HCT116 (cell line): ENCODE measurements at regions not wholly inside any gene's neighbourhood (a gene's known extent, or its start where the extent isn't known, plus 50 kb on each side); places are given as distances from the start of the nearest gene placed in this dataset.

Source experiments
- ATAC-seq: fragments of 200-7000 bp; cut with Tn5 transposase; 2 replicates; pipeline ENCODE4 v1.9.1; 2020; ENCODE audit warnings: mild to moderate bottlenecking, moderate library complexity
- BruUV-seq: library from RNA; stranded (reverse); fragments of 400-500 nt; replicated peaks from 2 replicates; lab custom pipeline; 2021; lab: Mats Ljungman, UMichigan
- CTCF ChIA-PET: fragments of 300-600 bp; sonication (Branson Sonifier 250); formaldehyde crosslinking; loops from one replicate; lab custom pipeline; 2021; ENCODE audit warnings: antibody characterized with exemption; lab: Charles Lee
- POLR2A ChIA-PET: fragments of 300-600, 350-600 bp; sonication (Branson Sonifier 250); formaldehyde crosslinking; loops from one replicate; lab custom pipeline; 2021; ENCODE audit warnings: antibody characterized with exemption; lab: Charles Lee
- RAD21 ChIA-PET, 2 experiments: fragments of 300-600 bp; sonication (Branson Sonifier 250); formaldehyde crosslinking; loops; one replicate each; lab custom pipeline; 2023; ENCODE audit warnings: low total read pairs in 2 of 2; ENCODE audit not compliant: uncharacterized antibody in 2 of 2, unreplicated experiment in 2 of 2, low non-redundant PET in 1 of 2; lab: Charles Lee
- DNase-seq: peaks from one replicate; pipeline ENCODE4 v3.0.0-alpha.2; 2010; ENCODE audit warnings: low read depth, low spot score
- H2AFZ ChIP-seq: fragments of 200-600 bp; shearing (Covaris generic), sonication (generic); 2 replicates; pipeline ENCODE4 v1.6.1; 2017; ENCODE audit warnings: low read depth, mixed run types, mixed read lengths, antibody characterized with exemption, low read length; ENCODE audit not compliant: poor library complexity, severe bottlenecking
- H3K27ac ChIP-seq: 2 replicates; pipeline ENCODE4 v1.5.1; 2012; ENCODE audit warnings: low read depth, low read length
- H3K27me3 ChIP-seq: fragments of 200-600 bp; sonication (generic); 2 replicates; pipeline ENCODE4 v1.6.1; 2016; ENCODE audit warnings: mixed run types, low read length, mixed read lengths; ENCODE audit not compliant: insufficient read depth
- H3K36me3 ChIP-seq, 2 experiments: fragments of 200-500 bp in 1 of 2; fragments of 200-600 bp in 1 of 2; sonication (Bioruptor generic) in 1 of 2; sonication (generic) in 1 of 2; 2 replicates each; pipeline versions ENCODE4 v1.5.1 to v1.6.1; 2014 to 2016; ENCODE audit warnings: low read length in 2 of 2, inconsistent platforms in 1 of 2, mixed read lengths in 1 of 2, mixed run types in 1 of 2; ENCODE audit not compliant: insufficient read depth in 2 of 2, control insufficient read depth in 1 of 2
- H3K4me1 ChIP-seq, 2 experiments: fragments of 200-600 bp in 1 of 2; sonication (generic) in 1 of 2; 2 replicates each; pipeline versions ENCODE4 v1.5.1 to v1.6.1; 2012 to 2017; ENCODE audit warnings: low read length in 2 of 2, inconsistent platforms in 1 of 2, mild to moderate bottlenecking in 1 of 2, mixed read lengths in 1 of 2, mixed run types in 1 of 2, moderate library complexity in 1 of 2; ENCODE audit not compliant: insufficient read depth in 2 of 2, control insufficient read depth in 1 of 2
- H3K4me2 ChIP-seq: fragments of 200-600 bp; sonication (generic); 2 replicates; pipeline ENCODE4 v1.6.1; 2017; ENCODE audit warnings: mixed run types, low read length, mixed read lengths
- H3K4me3 ChIP-seq, 2 experiments: fragments of 200-600 bp in 1 of 2; sonication (generic) in 1 of 2; replicated peaks in 1 of 2; 2 replicates each; pipeline ENCODE4 v1.5.1; 2011 to 2016; ENCODE audit warnings: low read length in 2 of 2, control low read depth in 1 of 2, low read depth in 1 of 2, mild to moderate bottlenecking in 1 of 2, mixed read lengths in 1 of 2, mixed run types in 1 of 2
- H3K79me2 ChIP-seq: fragments of 200-600 bp; sonication (generic); 2 replicates; pipeline ENCODE4 v1.6.1; 2017; ENCODE audit warnings: mild to moderate bottlenecking, mixed run types, low read length, moderate library complexity, mixed read lengths; ENCODE audit not compliant: insufficient read depth
- H3K9ac ChIP-seq: fragments of 200-600 bp; sonication (generic); 2 replicates; pipeline ENCODE4 v1.6.1; 2016; ENCODE audit warnings: low read length, mixed read lengths
- H3K9me2 ChIP-seq: fragments of 200-600 bp; sonication (generic), shearing (Covaris generic); 2 replicates; pipeline ENCODE4 v1.6.1; 2017; ENCODE audit warnings: mixed run types, mild to moderate bottlenecking, moderate library complexity; ENCODE audit not compliant: insufficient read depth
- H3K9me3 ChIP-seq, 2 experiments: fragments of 200-500 bp in 1 of 2; fragments of 200-600 bp in 1 of 2; sonication (Bioruptor generic) in 1 of 2; sonication (generic) in 1 of 2; 2 replicates each; pipeline ENCODE4 v1.6.1; 2014 to 2017; ENCODE audit warnings: low read length in 2 of 2, mixed read lengths in 2 of 2, inconsistent platforms in 1 of 2, low read depth in 1 of 2, mild to moderate bottlenecking in 1 of 2, mixed run types in 1 of 2, moderate library complexity in 1 of 2; ENCODE audit not compliant: control insufficient read depth in 1 of 2, insufficient read depth in 1 of 2
- H4K20me1 ChIP-seq: fragments of 200-600 bp; sonication (generic), shearing (Covaris generic); 2 replicates; pipeline ENCODE4 v1.6.1; 2017; ENCODE audit warnings: mixed run types, mild to moderate bottlenecking, moderate library complexity; ENCODE audit not compliant: insufficient read depth
- CBX3 ChIP-seq: IDR thresholded peaks from 2 replicates; pipeline ENCODE4 v1.6.1; 2012; ENCODE audit warnings: low read depth
- CTCF ChIP-seq, 3 experiments: fragments of 200-600 bp in 1 of 3; sonication (generic) in 1 of 3; IDR thresholded peaks in 2 of 3; conservative IDR thresholded peaks in 1 of 3; 2 replicates each; pipeline ENCODE4 v1.5.1; 2012 to 2017; ENCODE audit warnings: low read depth in 2 of 3, low read length in 2 of 3, antibody characterized with exemption in 1 of 3, borderline replicate concordance in 1 of 3, control low read depth in 1 of 3, mild to moderate bottlenecking in 1 of 3, mixed read lengths in 1 of 3, mixed run types in 1 of 3, moderate library complexity in 1 of 3; ENCODE audit not compliant: insufficient read depth in 1 of 3
- EZH2phosphoT487 ChIP-seq: fragments of 200-600 bp; IDR thresholded peaks from 2 replicates; pipeline ENCODE4 v1.6.1; 2018; ENCODE audit warnings: antibody characterized with exemption, borderline replicate concordance
- MAX ChIP-seq: IDR thresholded peaks from 2 replicates; pipeline ENCODE4 v1.6.1; 2012
- POLR2A ChIP-seq: IDR thresholded peaks from 2 replicates; pipeline ENCODE4 v1.7.0; 2011; ENCODE audit warnings: borderline replicate concordance; ENCODE audit not compliant: insufficient read depth, insufficient read length; ENCODE audit errors: extremely low read depth
- REST ChIP-seq: IDR thresholded peaks from 2 replicates; pipeline ENCODE4 v1.6.1; 2012; ENCODE audit warnings: low read depth
- TCF7L2 ChIP-seq: IDR thresholded peaks from 2 replicates; pipeline ENCODE4 v1.7.0; 2011; ENCODE audit warnings: borderline replicate concordance, inconsistent platforms; ENCODE audit not compliant: insufficient read depth, insufficient read length; ENCODE audit errors: extremely low read depth
- YY1 ChIP-seq: IDR thresholded peaks from 2 replicates; pipeline ENCODE4 v1.6.1; 2011; ENCODE audit warnings: low read length, low read depth, moderate library complexity, mild to moderate bottlenecking; ENCODE audit not compliant: insufficient replicate concordance; ENCODE audit errors: extremely low read depth
- ZBTB33 ChIP-seq: IDR thresholded peaks from 2 replicates; pipeline ENCODE4 v1.6.1; 2011; ENCODE audit warnings: mild to moderate bottlenecking, low read length, moderate library complexity; ENCODE audit not compliant: insufficient replicate concordance; ENCODE audit errors: extremely low read depth
- ZNF274 ChIP-seq: fragments of 200-500 bp; sonication (Bioruptor generic); IDR thresholded peaks from 2 replicates; pipeline ENCODE4 v1.6.1; 2014; ENCODE audit warnings: mild to moderate bottlenecking, low read depth, low read length, inconsistent platforms
- intact Hi-C: fragments of 100-400 bp; cut with micrococcal nuclease; formaldehyde crosslinking; loops from 2 replicates; pipeline ENCODE4 v1.10.0; 2022

GRCh38 chr2:16032282-16033031 lies 92.1 kb downstream of the MYCN start:
- Histone ChIP-seq H2AFZ (no peak overlapping the region), H3K4me1 (no peaks in the 10 kb centered on the region), H4K20me1 (no peaks in the 10 kb centered on the region), H3K27ac (no peak overlapping the region), H3K9me3 (no peaks in the 10 kb centered on the region), H3K4me3 (no peak overlapping the region), H3K36me3 (no peaks in the 10 kb centered on the region), H3K79me2 (no peaks in the 10 kb centered on the region), H3K9me2 (no peaks in the 10 kb centered on the region), H3K9ac (no peak overlapping the region), H3K27me3 (peaks cover 7% of the 10 kb centered on the region; the same call in 1 of the 2 replicates), H3K4me2 (no peak overlapping the region)
- no peak for ATAC-seq
- TF ChIP-seq CTCF (IDR thresholded peaks at IDR 0.05 in 2 of 3, conservative IDR thresholded peaks at IDR 0.05 in 1 of 3; ENCODE audit: borderline replicate concordance in 1 of 3, insufficient read depth in 1 of 3, low read depth in 2 of 3, low read length in 2 of 3): no peak
- POLR2A ChIA-PET: no interaction called here
- DNase-seq: no peak
- CTCF ChIA-PET: interaction anchor here (2.1 kb wide), 1 partner anchor 11 kb away, joined by 14 read pairs; no protein-coding TSS in a partner anchor
- no TSS peak for BruUV-seq
- intact Hi-C loops: no loop called here
- RAD21 ChIA-PET: no interaction called here

GRCh38 chr2:16031848-16032159 lies 91.5 kb downstream of the MYCN start:
- intact Hi-C loops: no loop called here
- DNase-seq: no peak
- ChIA-PET RAD21 (no interaction called here), CTCF (no interaction called here), POLR2A (no interaction called here)
- no peak for ATAC-seq
- no peak overlapping the region for H3K4me3 ChIP-seq
- H3K27me3 ChIP-seq: 0 out of 2 replicates have a peak, but pooled peaks cover under 1% of the 10 kb centered on the region
- H3K79me2 ChIP-seq: no peaks in the 10 kb centered on the region
- H2AFZ ChIP-seq: no peak overlapping the region
- no peak overlapping the region for H3K9ac ChIP-seq
- no peaks in the 10 kb centered on the region for H3K9me2 ChIP-seq
- no peaks in the 10 kb centered on the region for H3K9me3 ChIP-seq
- H3K4me1 ChIP-seq: no peaks in the 10 kb centered on the region
- BruUV-seq: no TSS peak
- no peak overlapping the region for H3K27ac ChIP-seq
- H3K36me3 ChIP-seq: no peaks in the 10 kb centered on the region
- H4K20me1 ChIP-seq: no peaks in the 10 kb centered on the region
- H3K4me2 ChIP-seq: no peak overlapping the region
- no peak for TF ChIP-seq CBX3
- TF ChIP-seq TCF7L2: no peak
- TF ChIP-seq POLR2A: no peak
- no peak for TF ChIP-seq REST
- no peak for TF ChIP-seq ZBTB33
- no peak for TF ChIP-seq YY1
- no peak for TF ChIP-seq MAX
- no peak for TF ChIP-seq ZNF274
- TF ChIP-seq EZH2phosphoT487: no peak
